Mammary epithelial cell (primary cell): ENCODE measurements at regions not wholly inside any gene's neighbourhood (a gene's known extent, or its start where the extent isn't known, plus 50 kb on each side); places are given as distances from the start of the nearest gene placed in this dataset.

Experiments used
- CTCF ChIP-seq, 2 donors: IDR thresholded peaks in 1 of 2; conservative IDR thresholded peaks in 1 of 2; 2 replicates each; pipeline ENCODE4 v1.5.1; 2011 to 2012; ENCODE audit warnings: inconsistent platforms in 2 of 2, low read length in 2 of 2, mild to moderate bottlenecking in 2 of 2, control low read depth in 1 of 2, low read depth in 1 of 2; ENCODE audit not compliant: insufficient read depth in 1 of 2; ENCODE audit errors: extremely low read depth in 1 of 2
- EZH2 ChIP-seq: IDR thresholded peaks from 2 replicates; pipeline ENCODE4 v1.6.1; 2012; ENCODE audit warnings: low read length, inconsistent platforms, borderline replicate concordance

DNA sequence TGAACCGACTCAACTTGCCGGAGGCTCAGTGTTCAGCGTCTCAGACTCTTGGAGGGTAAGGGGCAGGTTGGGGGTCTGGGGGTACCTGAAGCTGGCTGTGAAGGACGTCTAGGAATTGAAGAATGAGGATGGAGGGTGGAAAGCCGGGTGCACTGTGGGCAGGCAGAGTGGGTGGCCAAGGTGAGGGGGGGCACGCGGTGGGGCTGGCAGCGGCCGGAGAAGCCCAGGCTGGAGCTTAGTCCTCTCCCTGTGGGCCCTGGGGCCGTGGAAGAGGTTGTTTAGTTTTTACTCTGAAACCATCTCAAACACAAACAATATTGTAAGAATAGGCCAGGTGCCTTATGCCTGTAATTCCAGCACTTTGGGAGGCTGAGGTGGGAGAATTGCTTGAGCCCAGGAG is 83.4 kb downstream of the UNCX start:
- TF ChIP-seq CTCF (conservative IDR thresholded peaks at IDR 0.05 in 1 of 2, IDR thresholded peaks at IDR 0.05 in 1 of 2; ENCODE audit: extremely low read depth in 1 of 2, insufficient read depth in 1 of 2, low read depth in 1 of 2, low read length in 2 of 2) (no peak), EZH2 (no peak)
